Left lung (tissue), 4 donors: ENCODE measurements at regions not wholly inside any gene's neighbourhood (a gene's known extent, or its start where the extent isn't known, plus 50 kb on each side); places are given as distances from the start of the nearest gene placed in this dataset.

ENCODE experiments used
- ATAC-seq: fragments of 200-7000 bp; cut with Tn5 transposase; one replicate; pipeline ENCODE4 v1.9.1; 2020; ENCODE audit warnings: moderate library complexity
- DNase-seq, 4 donors: peaks; one replicate each; pipeline ENCODE4 v3.0.0-alpha.2; 2013 to 2020
- H3K27ac ChIP-seq, 2 donors: fragments of 200-600 bp; sonication (generic) in 1 of 2; one replicate each; pipeline versions ENCODE4 v1.5.0 to v1.8.0; 2020 to 2021
- H3K27me3 ChIP-seq, 2 donors: fragments of 200-600 bp; sonication (generic) in 1 of 2; one replicate each; pipeline versions ENCODE4 v1.5.0 to v1.8.0; 2020 to 2021
- H3K36me3 ChIP-seq, 2 donors: fragments of 200-600 bp; sonication (generic) in 1 of 2; one replicate each; pipeline versions ENCODE4 v1.5.0 to v1.8.0; 2020 to 2021
- H3K4me1 ChIP-seq, 2 donors: fragments of 200-600 bp; one replicate each; pipeline ENCODE4 v1.8.0; 2021
- H3K4me3 ChIP-seq, 2 donors: fragments of 200-600 bp; sonication (generic) in 1 of 2; one replicate each; pipeline versions ENCODE4 v1.5.0 to v1.8.0; 2020 to 2021; ENCODE audit warnings: mild to moderate bottlenecking in 1 of 2
- H3K9me3 ChIP-seq, 2 donors: fragments of 200-600 bp; sonication (generic) in 1 of 2; one replicate each; pipeline versions ENCODE4 v1.5.0 to v1.8.0; 2020 to 2021
- CTCF ChIP-seq, 2 donors: fragments of 200-600 bp; sonication (generic) in 1 of 2; IDR thresholded peaks; one replicate each; pipeline versions ENCODE4 v1.5.0 to v1.8.0; 2021; ENCODE audit warnings: antibody characterized with exemption in 2 of 2
- intact Hi-C, 2 donors: fragments of 100-400 bp; cut with DNase I; formaldehyde crosslinking; loops; one replicate each; pipeline versions ENCODE4 v1.11.2 to v1.14.2; 2022
- donor health status: DM: no; HTN: yes; CAD: no.
- donor health status: DM: no; HTN: no; CAD: no.

GRCh38 chrX:38886112-38886511 lies 84.9 kb downstream of the MID1IP1 start:
- Histone ChIP-seq H3K4me3 (no peak overlapping the region), H3K9me3 (no peaks in the 10 kb centered on the region), H3K36me3 (no peaks in the 10 kb centered on the region), H3K27ac (no peak overlapping the region), H3K27me3 (no peaks in the 10 kb centered on the region), H3K4me1 (no peaks in the 10 kb centered on the region)
- intact Hi-C loops = no loop called here
- DNase-seq (no peak), ATAC-seq (no peak)
- TF ChIP-seq CTCF (IDR thresholded peaks at IDR 0.05) = no peak

GRCh38 chrX:38887222-38887621 lies 86.0 kb downstream of the MID1IP1 start:
- intact Hi-C loops = no loop called here
- H3K4me1 ChIP-seq = no peaks in the 10 kb centered on the region
- no peak overlapping the region for H3K4me3 ChIP-seq
- DNase-seq (no peak), ATAC-seq (no peak)
- no peaks in the 10 kb centered on the region for H3K27me3 ChIP-seq
- no peaks in the 10 kb centered on the region for H3K36me3 ChIP-seq
- no peak overlapping the region for H3K27ac ChIP-seq
- no peaks in the 10 kb centered on the region for H3K9me3 ChIP-seq
- TF ChIP-seq CTCF (IDR thresholded peaks at IDR 0.05) = no peak

- intact Hi-C loops = no loop called here
- no peak for TF ChIP-seq CTCF (IDR thresholded peaks at IDR 0.05)
- no peak for DNase-seq
- Histone ChIP-seq H3K4me3 (no peak overlapping the region), H3K27ac (no peak overlapping the region), H3K9me3 (no peaks in the 10 kb centered on the region), H3K36me3 (no peaks in the 10 kb centered on the region), H3K27me3 (no peaks in the 10 kb centered on the region), H3K4me1 (no peaks in the 10 kb centered on the region)
- no peak for ATAC-seq
These were observed 89.1 kb downstream of the MID1IP1 start for GRCh38 chrX:38890326-38890725.

- no peak overlapping the region for H3K4me3 ChIP-seq
- ATAC-seq (no peak), DNase-seq (no peak)
- TF ChIP-seq CTCF (IDR thresholded peaks at IDR 0.05) = no peak
- no peaks in the 10 kb centered on the region for H3K4me1 ChIP-seq
- H3K36me3 ChIP-seq = no peaks in the 10 kb centered on the region
- H3K27ac ChIP-seq = no peak overlapping the region
- intact Hi-C loops = no loop called here
- no peaks in the 10 kb centered on the region for H3K9me3 ChIP-seq
- no peaks in the 10 kb centered on the region for H3K27me3 ChIP-seq
These were observed 89.7 kb downstream of the MID1IP1 start for GRCh38 chrX:38890963-38891362.

GRCh38 chrX:38891641-38892413 lies 90.6 kb downstream of the MID1IP1 start:
- no peak for ATAC-seq
- Histone ChIP-seq H3K9me3 (no peaks in the 10 kb centered on the region), H3K27me3 (no peaks in the 10 kb centered on the region), H3K4me3 (no peak overlapping the region), H3K27ac (no peak overlapping the region), H3K36me3 (no peaks in the 10 kb centered on the region), H3K4me1 (no peaks in the 10 kb centered on the region)
- no peak for TF ChIP-seq CTCF (IDR thresholded peaks at IDR 0.05)
- DNase-seq = no peak
- intact Hi-C loops = no loop called here
